D721Med (cell line): ENCODE measurements at regions not wholly inside any gene's neighbourhood (a gene's known extent, or its start where the extent isn't known, plus 50 kb on each side); places are given as distances from the start of the nearest gene placed in this dataset.

Experiments used
- DNase-seq: peaks from one replicate; pipeline ENCODE4 v3.0.0; 2011; ENCODE audit warnings: low spot score; ENCODE audit not compliant: insufficient read length
- FAIRE-seq: peaks from 2 replicates; lab custom pipeline; 2011; peaks lifted over from hg19 to GRCh38; lab: Jason Lieb, UNC
- TF ChIP-seq, protein P1 (sequence below): IDR thresholded peaks from 2 replicates; pipeline ENCODE4 v1.5.1; 2012; ENCODE audit warnings: mild to moderate bottlenecking, control low read depth; ENCODE audit not compliant: insufficient read depth; ENCODE audit errors: missing control alignments

GRCh38 chr4:128574706-128575105 lies 234.8 kb upstream of the JADE1 start:
- DNase-seq = no peak
- TF ChIP-seq, protein P1, sequence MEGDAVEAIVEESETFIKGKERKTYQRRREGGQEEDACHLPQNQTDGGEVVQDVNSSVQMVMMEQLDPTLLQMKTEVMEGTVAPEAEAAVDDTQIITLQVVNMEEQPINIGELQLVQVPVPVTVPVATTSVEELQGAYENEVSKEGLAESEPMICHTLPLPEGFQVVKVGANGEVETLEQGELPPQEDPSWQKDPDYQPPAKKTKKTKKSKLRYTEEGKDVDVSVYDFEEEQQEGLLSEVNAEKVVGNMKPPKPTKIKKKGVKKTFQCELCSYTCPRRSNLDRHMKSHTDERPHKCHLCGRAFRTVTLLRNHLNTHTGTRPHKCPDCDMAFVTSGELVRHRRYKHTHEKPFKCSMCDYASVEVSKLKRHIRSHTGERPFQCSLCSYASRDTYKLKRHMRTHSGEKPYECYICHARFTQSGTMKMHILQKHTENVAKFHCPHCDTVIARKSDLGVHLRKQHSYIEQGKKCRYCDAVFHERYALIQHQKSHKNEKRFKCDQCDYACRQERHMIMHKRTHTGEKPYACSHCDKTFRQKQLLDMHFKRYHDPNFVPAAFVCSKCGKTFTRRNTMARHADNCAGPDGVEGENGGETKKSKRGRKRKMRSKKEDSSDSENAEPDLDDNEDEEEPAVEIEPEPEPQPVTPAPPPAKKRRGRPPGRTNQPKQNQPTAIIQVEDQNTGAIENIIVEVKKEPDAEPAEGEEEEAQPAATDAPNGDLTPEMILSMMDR = peak; percentile 45
- no peak for FAIRE-seq

DNA sequence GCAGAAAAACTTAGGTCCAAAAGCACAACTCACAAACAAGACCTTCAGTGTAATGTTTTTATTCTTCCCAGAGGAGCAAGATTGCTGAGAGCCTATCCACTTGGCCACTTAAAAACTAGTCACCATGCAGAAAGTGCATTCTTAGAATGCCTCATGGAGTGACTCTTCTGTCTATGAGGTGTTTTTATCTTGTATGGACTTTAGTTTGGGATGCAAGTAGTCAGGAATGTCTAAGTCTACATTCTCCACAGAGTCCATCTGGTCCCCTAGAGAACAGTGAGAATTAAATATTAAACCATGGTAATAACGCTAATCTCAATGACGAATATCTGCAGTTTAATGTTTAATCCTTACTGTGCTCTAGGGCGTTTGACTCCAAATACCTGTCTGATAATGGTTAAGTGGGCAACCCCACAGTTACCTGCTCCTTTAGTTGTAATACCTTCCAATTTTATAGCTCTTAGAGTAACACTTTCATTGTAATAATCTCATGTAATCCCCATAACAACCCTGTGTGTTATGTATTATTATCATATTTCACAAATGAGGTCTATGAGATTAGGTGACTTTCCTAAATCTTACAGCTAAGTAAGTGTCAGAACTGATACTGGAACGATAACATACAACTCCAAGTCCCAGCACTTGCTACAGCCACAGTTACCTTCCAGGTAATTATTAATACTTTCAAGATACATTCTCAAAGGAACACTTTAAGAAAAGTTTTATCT lies 235.6 kb upstream of the JADE1 start:
- TF ChIP-seq, protein P1 = no peak
- DNase-seq (no peak), FAIRE-seq (peak; percentile 66)

GRCh38 chr4:128572778-128573241 lies 236.7 kb upstream of the JADE1 start:
- TF ChIP-seq, protein P1 = no peak
- DNase-seq (no peak), FAIRE-seq (no peak)

DNA sequence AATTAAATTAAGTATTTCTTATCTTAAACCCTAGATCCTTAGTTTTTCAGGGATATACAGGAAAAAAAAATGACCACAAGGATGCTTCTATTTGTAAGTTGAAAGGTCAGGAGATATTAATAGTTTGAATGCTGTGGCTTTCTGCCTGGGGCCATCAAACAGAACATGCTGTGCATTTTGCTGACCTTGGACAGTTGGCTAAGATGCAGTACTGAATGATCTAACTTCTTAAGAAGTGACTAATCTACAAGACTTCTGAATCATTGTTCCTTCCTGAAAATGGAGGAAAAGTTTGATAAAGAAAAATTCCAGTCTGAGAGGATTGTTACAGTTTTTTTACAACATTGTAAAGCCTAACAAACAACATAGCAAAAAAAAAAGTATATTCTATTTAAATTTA lies 237.8 kb upstream of the JADE1 start:
- no peak for DNase-seq
- TF ChIP-seq, protein P1 = no peak
- no peak for FAIRE-seq

DNA sequence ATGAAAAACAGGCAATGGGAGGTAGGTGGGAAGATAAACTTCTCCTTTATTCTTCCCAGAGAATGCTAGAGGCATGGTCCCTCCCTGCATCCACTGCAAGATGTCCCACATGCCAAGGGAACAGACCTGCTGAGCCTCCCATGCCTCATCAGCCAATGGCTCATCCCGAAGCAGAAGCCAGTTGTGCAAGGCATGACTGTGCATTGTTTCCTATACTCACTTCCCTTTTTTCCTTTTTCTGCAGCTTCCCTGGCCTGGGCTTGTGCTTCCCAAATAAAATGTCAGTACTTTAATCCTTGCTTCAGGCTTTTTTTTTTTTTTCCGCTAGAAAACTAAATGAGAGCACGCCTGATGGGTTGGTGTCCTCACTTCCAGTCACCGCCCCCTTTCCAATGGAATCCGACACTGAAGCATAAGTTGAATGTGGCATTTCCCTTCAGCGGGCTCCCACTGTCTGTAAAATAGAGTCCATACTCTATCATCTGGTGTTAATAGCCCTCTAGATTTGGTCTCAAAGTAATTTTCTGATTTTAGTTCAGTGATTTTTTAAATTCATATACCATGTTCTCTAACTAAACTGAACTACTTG lies 239.0 kb upstream of the JADE1 start:
- FAIRE-seq (no peak), DNase-seq (no peak)
- TF ChIP-seq, protein P1 = no peak

- DNase-seq (no peak), FAIRE-seq (no peak)
- TF ChIP-seq, protein P1 = no peak
Observed at GRCh38 chr4:128566693-128567092, 242.8 kb upstream of the JADE1 start.
